WI38 (cell line): ENCODE measurements at regions not wholly inside any gene's neighbourhood (a gene's known extent, or its start where the extent isn't known, plus 50 kb on each side); places are given as distances from the start of the nearest gene placed in this dataset.

Experiments
- H3K4me3 ChIP-seq: 2 replicates; pipeline ENCODE4 v1.5.1; 2011; ENCODE audit warnings: low read depth, mild to moderate bottlenecking, control low read depth, low read length
- TF ChIP-seq, protein P1 (sequence below): IDR thresholded peaks from 2 replicates; pipeline ENCODE4 v1.5.1; 2012; ENCODE audit warnings: low read depth, mild to moderate bottlenecking, control low read depth, low read length

DNA sequence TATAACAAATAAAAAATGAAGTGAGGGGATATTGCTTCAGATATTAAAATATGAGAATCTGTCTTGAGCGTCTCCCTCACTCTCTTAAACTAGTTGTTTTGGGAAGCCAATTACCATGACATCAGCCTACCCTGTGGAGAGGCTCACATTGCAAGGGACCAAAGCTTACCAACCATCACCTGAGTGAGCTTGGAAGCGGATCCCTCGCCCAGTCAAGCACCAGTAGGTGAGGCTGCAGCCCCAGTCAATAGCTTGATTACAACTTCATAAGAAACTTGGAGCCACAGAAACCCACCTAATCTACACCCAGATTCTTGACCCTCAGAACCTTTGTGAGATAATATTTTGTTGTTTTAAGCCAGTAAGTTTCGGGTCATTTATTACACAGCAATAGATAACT is 206.2 kb downstream of the CEMIP2 start:
- H3K4me3 ChIP-seq: no peak overlapping the region
- TF ChIP-seq, protein P1, sequence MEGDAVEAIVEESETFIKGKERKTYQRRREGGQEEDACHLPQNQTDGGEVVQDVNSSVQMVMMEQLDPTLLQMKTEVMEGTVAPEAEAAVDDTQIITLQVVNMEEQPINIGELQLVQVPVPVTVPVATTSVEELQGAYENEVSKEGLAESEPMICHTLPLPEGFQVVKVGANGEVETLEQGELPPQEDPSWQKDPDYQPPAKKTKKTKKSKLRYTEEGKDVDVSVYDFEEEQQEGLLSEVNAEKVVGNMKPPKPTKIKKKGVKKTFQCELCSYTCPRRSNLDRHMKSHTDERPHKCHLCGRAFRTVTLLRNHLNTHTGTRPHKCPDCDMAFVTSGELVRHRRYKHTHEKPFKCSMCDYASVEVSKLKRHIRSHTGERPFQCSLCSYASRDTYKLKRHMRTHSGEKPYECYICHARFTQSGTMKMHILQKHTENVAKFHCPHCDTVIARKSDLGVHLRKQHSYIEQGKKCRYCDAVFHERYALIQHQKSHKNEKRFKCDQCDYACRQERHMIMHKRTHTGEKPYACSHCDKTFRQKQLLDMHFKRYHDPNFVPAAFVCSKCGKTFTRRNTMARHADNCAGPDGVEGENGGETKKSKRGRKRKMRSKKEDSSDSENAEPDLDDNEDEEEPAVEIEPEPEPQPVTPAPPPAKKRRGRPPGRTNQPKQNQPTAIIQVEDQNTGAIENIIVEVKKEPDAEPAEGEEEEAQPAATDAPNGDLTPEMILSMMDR: no peak

DNA sequence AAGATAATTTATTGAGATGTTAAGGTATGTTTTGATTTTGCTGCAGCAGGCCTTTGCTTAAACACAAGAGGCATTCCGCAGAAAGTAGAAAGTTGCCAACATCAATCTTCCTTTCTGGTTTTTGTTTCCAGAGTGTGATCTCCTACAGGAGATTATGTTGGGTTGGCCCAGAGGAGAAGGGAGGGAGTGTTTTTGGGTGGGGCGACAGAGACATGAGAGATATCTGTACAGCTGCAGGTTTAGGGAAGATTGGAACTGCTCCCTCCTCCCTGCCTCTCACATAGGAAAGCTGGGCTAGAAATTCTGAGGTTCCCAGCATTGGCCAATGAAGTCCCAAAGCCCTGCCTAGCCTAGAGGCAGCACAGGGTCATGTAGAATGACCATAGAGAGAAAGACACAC is 211.0 kb downstream of the CEMIP2 start:
- no peak overlapping the region for H3K4me3 ChIP-seq
- TF ChIP-seq, protein P1: no peak

DNA sequence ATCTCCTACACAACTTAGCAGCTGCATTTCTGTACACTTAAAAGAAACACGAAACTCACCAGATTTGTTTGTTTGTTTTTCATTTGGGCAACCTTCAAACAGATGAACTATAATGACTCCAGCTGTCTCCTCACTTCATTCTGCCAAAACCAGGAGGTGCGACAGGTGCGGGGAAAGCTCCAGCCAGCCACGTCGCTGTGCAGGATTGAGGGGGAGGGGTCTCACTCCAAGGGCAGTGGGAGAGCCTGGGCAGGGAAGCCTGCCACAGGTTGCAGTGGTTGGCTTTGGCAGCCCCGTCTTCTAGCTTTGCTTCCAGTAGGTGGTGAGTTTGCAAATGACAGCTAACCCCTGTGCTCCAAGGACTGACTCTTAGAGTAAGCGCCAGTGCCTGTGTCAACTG is 215.8 kb downstream of the CEMIP2 start:
- TF ChIP-seq, protein P1: no peak
- no peak overlapping the region for H3K4me3 ChIP-seq

DNA sequence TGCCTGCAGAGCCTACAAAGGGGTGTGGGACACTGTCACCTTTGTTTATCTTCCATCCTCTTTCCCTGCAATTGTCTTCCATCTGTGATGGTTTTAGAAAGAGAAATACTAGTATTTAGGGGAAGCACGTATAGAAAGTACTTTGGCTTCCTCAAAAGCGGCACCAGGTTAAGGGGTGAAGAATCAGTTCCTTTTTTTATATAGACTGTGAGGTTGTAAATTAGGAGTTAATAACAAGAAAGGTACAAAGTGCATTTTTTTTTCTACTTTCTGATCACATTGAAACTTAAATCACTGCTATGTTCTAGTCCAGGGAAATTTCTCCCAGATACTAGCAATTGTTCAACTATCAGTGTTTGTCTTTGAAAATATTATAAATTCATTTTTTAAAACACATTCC is 219.3 kb downstream of the CEMIP2 start:
- no peak overlapping the region for H3K4me3 ChIP-seq
- TF ChIP-seq, protein P1: no peak

DNA sequence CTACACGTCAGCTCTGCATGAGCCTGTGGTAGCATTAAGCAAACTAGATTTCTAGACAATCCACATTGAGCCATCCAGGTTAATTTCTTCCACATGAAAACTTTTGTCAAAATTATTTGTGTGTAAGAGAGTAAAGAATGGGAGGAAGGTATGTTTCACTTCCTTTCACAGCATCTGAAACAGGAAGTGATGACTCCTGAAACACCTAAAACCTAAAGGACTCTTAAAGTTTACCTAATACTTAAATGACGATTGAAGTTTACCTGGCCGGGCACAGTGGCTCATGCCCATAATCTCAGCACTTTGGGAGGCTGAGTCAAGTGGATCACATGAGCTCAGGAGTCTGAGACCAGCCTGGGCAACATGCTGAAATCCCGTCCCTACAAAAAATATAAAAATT is 223.8 kb downstream of the CEMIP2 start:
- no peak overlapping the region for H3K4me3 ChIP-seq
- TF ChIP-seq, protein P1: no peak

DNA sequence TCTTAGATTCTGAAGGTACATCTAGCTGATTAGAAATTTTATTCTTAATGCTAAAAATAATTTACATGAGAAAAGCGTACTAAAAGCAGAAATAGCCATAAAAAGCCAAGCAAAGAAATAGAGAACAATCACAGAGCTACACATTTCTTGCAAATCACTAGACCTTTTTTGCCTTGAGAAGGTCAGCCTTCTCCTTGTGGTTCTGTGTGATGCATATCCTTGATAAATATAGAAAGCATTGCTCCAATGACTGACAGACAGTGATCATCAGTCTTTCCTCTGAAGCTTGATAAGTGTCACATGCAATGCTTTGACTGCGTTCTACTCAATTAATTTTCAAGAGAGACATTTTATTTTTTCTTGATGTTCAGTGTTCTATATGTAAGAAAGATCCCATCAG is 226.9 kb downstream of the CEMIP2 start:
- no peak overlapping the region for H3K4me3 ChIP-seq
- TF ChIP-seq, protein P1: no peak

DNA sequence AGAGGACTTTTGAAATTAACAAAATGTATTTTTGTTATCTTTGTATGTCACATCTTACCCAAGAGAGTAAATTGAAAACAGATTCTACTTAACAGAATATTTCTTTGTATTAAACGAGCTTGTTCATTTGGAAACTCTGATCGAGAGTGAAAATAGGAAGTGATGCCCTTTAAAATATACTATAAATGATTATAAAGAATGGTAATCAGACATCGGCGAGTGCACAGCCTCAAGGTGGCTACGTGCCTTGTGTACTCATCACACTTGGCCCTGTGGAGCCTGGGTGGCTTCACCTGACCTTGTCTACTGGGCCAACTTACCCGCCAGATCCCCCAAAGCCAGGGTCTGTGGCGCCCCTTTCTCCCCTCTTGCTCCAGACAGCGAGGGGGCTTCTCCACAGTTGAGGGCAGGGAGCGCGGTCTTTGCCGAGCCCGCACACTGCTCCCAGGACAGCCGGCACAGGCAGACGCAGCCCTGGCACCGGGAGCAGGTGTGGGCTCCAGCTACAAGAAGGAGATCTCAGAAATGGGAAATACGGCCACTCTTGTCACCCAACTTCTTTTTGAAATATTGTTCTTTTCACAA is 243.2 kb downstream of the CEMIP2 start:
- no peak overlapping the region for H3K4me3 ChIP-seq
- TF ChIP-seq, protein P1: no peak
